ENCODE measurements at regions not wholly inside any gene's neighbourhood (a gene's known extent, or its start where the extent isn't known, plus 50 kb on each side); places are given as distances from the start of the nearest gene placed in this dataset.

DNA sequence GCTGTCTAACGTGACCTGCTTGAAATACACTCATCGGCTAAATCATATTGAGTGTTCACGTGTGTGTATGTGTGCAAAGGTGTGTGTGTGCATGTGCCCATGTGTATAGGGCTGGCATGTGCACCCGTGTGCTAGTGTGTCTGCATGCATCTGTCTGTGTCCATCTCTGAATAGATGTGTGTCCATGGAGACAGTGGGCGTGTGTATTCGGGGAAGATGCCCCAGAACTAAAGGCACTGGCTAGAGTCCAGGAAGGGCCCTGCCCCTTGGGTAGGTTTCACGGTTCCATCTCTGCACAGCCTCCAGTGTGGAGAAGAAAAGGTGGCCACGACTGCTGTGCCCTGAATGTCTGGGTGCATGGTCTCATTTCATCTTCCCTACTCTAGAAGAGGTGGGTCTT lies 220.3 kb downstream of the MN1 start (continued):
- TF ChIP-seq, protein P1, sequence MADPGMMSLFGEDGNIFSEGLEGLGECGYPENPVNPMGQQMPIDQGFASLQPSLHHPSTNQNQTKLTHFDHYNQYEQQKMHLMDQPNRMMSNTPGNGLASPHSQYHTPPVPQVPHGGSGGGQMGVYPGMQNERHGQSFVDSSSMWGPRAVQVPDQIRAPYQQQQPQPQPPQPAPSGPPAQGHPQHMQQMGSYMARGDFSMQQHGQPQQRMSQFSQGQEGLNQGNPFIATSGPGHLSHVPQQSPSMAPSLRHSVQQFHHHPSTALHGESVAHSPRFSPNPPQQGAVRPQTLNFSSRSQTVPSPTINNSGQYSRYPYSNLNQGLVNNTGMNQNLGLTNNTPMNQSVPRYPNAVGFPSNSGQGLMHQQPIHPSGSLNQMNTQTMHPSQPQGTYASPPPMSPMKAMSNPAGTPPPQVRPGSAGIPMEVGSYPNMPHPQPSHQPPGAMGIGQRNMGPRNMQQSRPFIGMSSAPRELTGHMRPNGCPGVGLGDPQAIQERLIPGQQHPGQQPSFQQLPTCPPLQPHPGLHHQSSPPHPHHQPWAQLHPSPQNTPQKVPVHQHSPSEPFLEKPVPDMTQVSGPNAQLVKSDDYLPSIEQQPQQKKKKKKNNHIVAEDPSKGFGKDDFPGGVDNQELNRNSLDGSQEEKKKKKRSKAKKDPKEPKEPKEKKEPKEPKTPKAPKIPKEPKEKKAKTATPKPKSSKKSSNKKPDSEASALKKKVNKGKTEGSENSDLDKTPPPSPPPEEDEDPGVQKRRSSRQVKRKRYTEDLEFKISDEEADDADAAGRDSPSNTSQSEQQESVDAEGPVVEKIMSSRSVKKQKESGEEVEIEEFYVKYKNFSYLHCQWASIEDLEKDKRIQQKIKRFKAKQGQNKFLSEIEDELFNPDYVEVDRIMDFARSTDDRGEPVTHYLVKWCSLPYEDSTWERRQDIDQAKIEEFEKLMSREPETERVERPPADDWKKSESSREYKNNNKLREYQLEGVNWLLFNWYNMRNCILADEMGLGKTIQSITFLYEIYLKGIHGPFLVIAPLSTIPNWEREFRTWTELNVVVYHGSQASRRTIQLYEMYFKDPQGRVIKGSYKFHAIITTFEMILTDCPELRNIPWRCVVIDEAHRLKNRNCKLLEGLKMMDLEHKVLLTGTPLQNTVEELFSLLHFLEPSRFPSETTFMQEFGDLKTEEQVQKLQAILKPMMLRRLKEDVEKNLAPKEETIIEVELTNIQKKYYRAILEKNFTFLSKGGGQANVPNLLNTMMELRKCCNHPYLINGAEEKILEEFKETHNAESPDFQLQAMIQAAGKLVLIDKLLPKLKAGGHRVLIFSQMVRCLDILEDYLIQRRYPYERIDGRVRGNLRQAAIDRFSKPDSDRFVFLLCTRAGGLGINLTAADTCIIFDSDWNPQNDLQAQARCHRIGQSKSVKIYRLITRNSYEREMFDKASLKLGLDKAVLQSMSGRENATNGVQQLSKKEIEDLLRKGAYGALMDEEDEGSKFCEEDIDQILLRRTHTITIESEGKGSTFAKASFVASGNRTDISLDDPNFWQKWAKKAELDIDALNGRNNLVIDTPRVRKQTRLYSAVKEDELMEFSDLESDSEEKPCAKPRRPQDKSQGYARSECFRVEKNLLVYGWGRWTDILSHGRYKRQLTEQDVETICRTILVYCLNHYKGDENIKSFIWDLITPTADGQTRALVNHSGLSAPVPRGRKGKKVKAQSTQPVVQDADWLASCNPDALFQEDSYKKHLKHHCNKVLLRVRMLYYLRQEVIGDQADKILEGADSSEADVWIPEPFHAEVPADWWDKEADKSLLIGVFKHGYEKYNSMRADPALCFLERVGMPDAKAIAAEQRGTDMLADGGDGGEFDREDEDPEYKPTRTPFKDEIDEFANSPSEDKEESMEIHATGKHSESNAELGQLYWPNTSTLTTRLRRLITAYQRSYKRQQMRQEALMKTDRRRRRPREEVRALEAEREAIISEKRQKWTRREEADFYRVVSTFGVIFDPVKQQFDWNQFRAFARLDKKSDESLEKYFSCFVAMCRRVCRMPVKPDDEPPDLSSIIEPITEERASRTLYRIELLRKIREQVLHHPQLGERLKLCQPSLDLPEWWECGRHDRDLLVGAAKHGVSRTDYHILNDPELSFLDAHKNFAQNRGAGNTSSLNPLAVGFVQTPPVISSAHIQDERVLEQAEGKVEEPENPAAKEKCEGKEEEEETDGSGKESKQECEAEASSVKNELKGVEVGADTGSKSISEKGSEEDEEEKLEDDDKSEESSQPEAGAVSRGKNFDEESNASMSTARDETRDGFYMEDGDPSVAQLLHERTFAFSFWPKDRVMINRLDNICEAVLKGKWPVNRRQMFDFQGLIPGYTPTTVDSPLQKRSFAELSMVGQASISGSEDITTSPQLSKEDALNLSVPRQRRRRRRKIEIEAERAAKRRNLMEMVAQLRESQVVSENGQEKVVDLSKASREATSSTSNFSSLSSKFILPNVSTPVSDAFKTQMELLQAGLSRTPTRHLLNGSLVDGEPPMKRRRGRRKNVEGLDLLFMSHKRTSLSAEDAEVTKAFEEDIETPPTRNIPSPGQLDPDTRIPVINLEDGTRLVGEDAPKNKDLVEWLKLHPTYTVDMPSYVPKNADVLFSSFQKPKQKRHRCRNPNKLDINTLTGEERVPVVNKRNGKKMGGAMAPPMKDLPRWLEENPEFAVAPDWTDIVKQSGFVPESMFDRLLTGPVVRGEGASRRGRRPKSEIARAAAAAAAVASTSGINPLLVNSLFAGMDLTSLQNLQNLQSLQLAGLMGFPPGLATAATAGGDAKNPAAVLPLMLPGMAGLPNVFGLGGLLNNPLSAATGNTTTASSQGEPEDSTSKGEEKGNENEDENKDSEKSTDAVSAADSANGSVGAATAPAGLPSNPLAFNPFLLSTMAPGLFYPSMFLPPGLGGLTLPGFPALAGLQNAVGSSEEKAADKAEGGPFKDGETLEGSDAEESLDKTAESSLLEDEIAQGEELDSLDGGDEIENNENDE (IDR thresholded peaks at IDR 0.05; ENCODE audit: insufficient replicate concordance, low read length), result no peak
- no peak for TF ChIP-seq GABPA (IDR thresholded peaks at IDR 0.05; ENCODE audit: borderline replicate concordance, insufficient read depth, low read length)
- TF ChIP-seq SIN3A (conservative IDR thresholded peaks at IDR 0.05 in 1 of 2, IDR thresholded peaks at IDR 0.05 in 1 of 2; ENCODE audit: low read depth in 1 of 2, low read length in 2 of 2), result no peak

Data from H1 (cell line).